Astrocyte (in vitro differentiated cells and primary cell): ENCODE measurements at regions not wholly inside any gene's neighbourhood (a gene's known extent, or its start where the extent isn't known, plus 50 kb on each side); places are given as distances from the start of the nearest gene placed in this dataset.

ENCODE experiments used
- CTCF ChIP-seq: IDR thresholded peaks from 2 replicates; pipeline ENCODE4 v1.5.1; 2011; ENCODE audit warnings: low read depth, mild to moderate bottlenecking, inconsistent platforms, low read length, moderate library complexity; ENCODE audit not compliant: insufficient read depth
- EZH2 ChIP-seq: IDR thresholded peaks from 2 replicates; pipeline ENCODE4 v1.6.1; 2012; ENCODE audit warnings: mild to moderate bottlenecking, low read length, inconsistent platforms; ENCODE audit not compliant: insufficient read depth

GRCh38 chr10:130231251-130231741, 95.1 kb downstream of the GLRX3 start:
- TF ChIP-seq CTCF (no peak), EZH2 (no peak)
